Uterus (tissue), 3 donors: ENCODE measurements at regions not wholly inside any gene's neighbourhood (a gene's known extent, or its start where the extent isn't known, plus 50 kb on each side); places are given as distances from the start of the nearest gene placed in this dataset.

Experiments
- DNase-seq, 2 donors: peaks; one replicate each; pipeline ENCODE4 v3.0.0-alpha.2; 2019 to 2020
- H3K27ac ChIP-seq, 2 donors: fragments of 200-600 bp; sonication (generic); 1 replicate in 1 of 2; 2 replicates in 1 of 2; pipeline ENCODE4 v1.5.1; 2016 to 2018
- H3K27me3 ChIP-seq, 2 donors: fragments of 200-600 bp; sonication (generic); one replicate each; pipeline ENCODE4 v1.5.1; 2018 to 2019; ENCODE audit warnings: control low read depth in 1 of 2
- H3K36me3 ChIP-seq, 2 donors: fragments of 200-600 bp; sonication (generic); one replicate each; pipeline ENCODE4 v1.5.1; 2019; ENCODE audit warnings: control low read depth in 1 of 2
- H3K4me1 ChIP-seq, 2 donors: fragments of 200-600 bp; sonication (generic); one replicate each; pipeline ENCODE4 v1.5.1; 2018 to 2019; ENCODE audit warnings: control low read depth in 1 of 2
- H3K4me3 ChIP-seq, 2 donors: fragments of 200-600 bp; sonication (generic); 1 replicate in 1 of 2; 2 replicates in 1 of 2; pipeline ENCODE4 v1.5.1; 2018 to 2019; ENCODE audit warnings: mild to moderate bottlenecking in 1 of 2
- H3K9me3 ChIP-seq, 2 donors: fragments of 200-600 bp; sonication (generic); one replicate each; pipeline ENCODE4 v1.5.1; 2019; ENCODE audit warnings: control low read depth in 1 of 2
- CTCF ChIP-seq, 4 experiments: fragments of 200-600 bp in 2 of 4; fragments of 450-650 bp in 2 of 4; sonication (generic) in 2 of 4; IDR thresholded peaks; one replicate each; pipeline ENCODE4 v1.5.1; 2016 to 2019; ENCODE audit warnings: antibody characterized with exemption in 4 of 4, mild to moderate bottlenecking in 2 of 4, moderate library complexity in 1 of 4
- POLR2A ChIP-seq, 2 donors: fragments of 450-650 bp; IDR thresholded peaks; one replicate each; pipeline ENCODE4 v1.6.1; 2016; ENCODE audit warnings: antibody characterized with exemption in 2 of 2, mild to moderate bottlenecking in 1 of 2, moderate library complexity in 1 of 2
- intact Hi-C: fragments of 100-400 bp; cut with DNase I; formaldehyde crosslinking; loops from one replicate; pipeline ENCODE4 v1.15.1; 2023; ENCODE audit warnings: low total_unique reads
- donor health status: DM: yes; HTN: yes; CAD: no.

- DNase-seq = no peak
- TF ChIP-seq CTCF (IDR thresholded peaks at IDR 0.05) (no peak), POLR2A (IDR thresholded peaks at IDR 0.05) (no peak)
- intact Hi-C loops = no loop called here
Observed at GRCh38 chrX:68999356-68999755, 165.9 kb downstream of the PJA1 start.

GRCh38 chrX:68998716-68999115 lies 166.5 kb downstream of the PJA1 start:
- intact Hi-C loops = no loop called here
- no peak for TF ChIP-seq POLR2A (IDR thresholded peaks at IDR 0.05)
- TF ChIP-seq CTCF (IDR thresholded peaks at IDR 0.05) = no peak
- no peaks in the 10 kb centered on the region for H3K36me3 ChIP-seq
- H3K9me3 ChIP-seq = no peaks in the 10 kb centered on the region
- no peak overlapping the region for H3K27ac ChIP-seq
- H3K4me1 ChIP-seq = peaks cover 0 to 7% of the 10 kb centered on the region in 2 donors
- H3K27me3 ChIP-seq = no peaks in the 10 kb centered on the region
- H3K4me3 ChIP-seq = no peak overlapping the region
- DNase-seq = no peak

More at GRCh38 chrX:68999356-68999755, 165.9 kb downstream of the PJA1 start:
- H3K27ac ChIP-seq = no peak overlapping the region
- H3K36me3 ChIP-seq = no peaks in the 10 kb centered on the region
- no peaks in the 10 kb centered on the region for H3K27me3 ChIP-seq
- peaks cover 0 to 7% of the 10 kb centered on the region in 2 donors for H3K4me1 ChIP-seq
- no peaks in the 10 kb centered on the region for H3K9me3 ChIP-seq
- H3K4me3 ChIP-seq = no peak overlapping the region

GRCh38 chrX:68997911-68998310 lies 167.3 kb downstream of the PJA1 start:
- Histone ChIP-seq H3K36me3 (no peaks in the 10 kb centered on the region), H3K9me3 (no peaks in the 10 kb centered on the region), H3K4me1 (peaks cover 0 to 7% of the 10 kb centered on the region in 2 donors), H3K27ac (peak overlapping the region; percentile 73 to 77), H3K4me3 (no peak overlapping the region), H3K27me3 (no peaks in the 10 kb centered on the region)
- TF ChIP-seq POLR2A (IDR thresholded peaks at IDR 0.05) = no peak
- TF ChIP-seq CTCF (IDR thresholded peaks at IDR 0.05) = no peak
- intact Hi-C loops = no loop called here
- DNase-seq = peak; percentile 78 to 80

- Histone ChIP-seq H3K36me3 (no peaks in the 10 kb centered on the region), H3K9me3 (no peaks in the 10 kb centered on the region), H3K4me1 (peaks cover 0 to 7% of the 10 kb centered on the region in 2 donors), H3K27ac (peak overlapping the region; percentile 73 to 77), H3K27me3 (no peaks in the 10 kb centered on the region), H3K4me3 (no peak overlapping the region)
- TF ChIP-seq CTCF (IDR thresholded peaks at IDR 0.05) (no peak), POLR2A (IDR thresholded peaks at IDR 0.05) (no peak)
- intact Hi-C loops = no loop called here
- no peak for DNase-seq
Observed at GRCh38 chrX:68997511-68997910, 167.7 kb downstream of the PJA1 start.

- Histone ChIP-seq H3K36me3 (no peaks in the 10 kb centered on the region), H3K27me3 (no peaks in the 10 kb centered on the region), H3K4me3 (no peak overlapping the region), H3K9me3 (no peaks in the 10 kb centered on the region), H3K4me1 (peaks cover 0 to 7% of the 10 kb centered on the region in 2 donors), H3K27ac (peak overlapping the region; percentile 73 to 77)
- peak; percentile 75 to 76 for DNase-seq
- TF ChIP-seq POLR2A (IDR thresholded peaks at IDR 0.05) (no peak), CTCF (IDR thresholded peaks at IDR 0.05) (no peak)
- intact Hi-C loops = no loop called here
Observed at GRCh38 chrX:68995780-68996551, 167.1 kb downstream of the EFNB1 start.
